RWPE2 (cell line): ENCODE measurements at regions not wholly inside any gene's neighbourhood (a gene's known extent, or its start where the extent isn't known, plus 50 kb on each side); places are given as distances from the start of the nearest gene placed in this dataset.
A peak's percentile ranks its signal among the peaks of the same experiment; 100 is the strongest.

ENCODE experiments used
- ATAC-seq: fragments of 200-7000 bp; cut with Tn5 transposase; 3 replicates; pipeline ENCODE4 v1.9.1; 2021; ENCODE audit warnings: low read depth
- DNase-seq: peaks from one replicate; pipeline ENCODE4 v3.0.0-alpha.2; 2020; ENCODE audit warnings: low spot score
- H3K27ac ChIP-seq: fragments of 450-650 bp; 2 replicates; pipeline ENCODE4 v1.5.1; 2017; ENCODE audit warnings: mild to moderate bottlenecking; ENCODE audit not compliant: poor library complexity, severe bottlenecking
- H3K27me3 ChIP-seq: fragments of 250-450 bp; sonication (Bioruptor Pico); 2 replicates; pipeline ENCODE4 v1.5.1; 2021; ENCODE audit warnings: mild to moderate bottlenecking, moderate library complexity; ENCODE audit not compliant: insufficient read depth, poor library complexity, severe bottlenecking
- H3K36me3 ChIP-seq: fragments of 250-450 bp; sonication (Bioruptor Pico); 2 replicates; pipeline ENCODE4 v1.5.1; 2020; ENCODE audit warnings: low read depth, mild to moderate bottlenecking, moderate library complexity
- H3K4me1 ChIP-seq: fragments of 250-450 bp; sonication (Bioruptor Pico); 2 replicates; pipeline ENCODE4 v1.5.1; 2021; ENCODE audit warnings: mild to moderate bottlenecking, moderate library complexity; ENCODE audit not compliant: insufficient read depth, poor library complexity, severe bottlenecking
- H3K4me3 ChIP-seq: fragments of 250-450 bp; sonication (Bioruptor Pico); 2 replicates; pipeline ENCODE4 v1.5.1; 2021; ENCODE audit warnings: mild to moderate bottlenecking, moderate library complexity; ENCODE audit not compliant: severe bottlenecking
- H3K9me3 ChIP-seq: fragments of 250-450 bp; sonication (Bioruptor Pico); 2 replicates; pipeline ENCODE4 v1.5.1; 2021; ENCODE audit warnings: mild to moderate bottlenecking, moderate library complexity; ENCODE audit not compliant: severe bottlenecking
- TF ChIP-seq, protein P1 (sequence below): fragments of 450-650 bp; IDR thresholded peaks from one replicate; pipeline ENCODE4 v1.5.1; 2017; ENCODE audit warnings: mild to moderate bottlenecking, moderate library complexity; ENCODE audit not compliant: poor library complexity, severe bottlenecking

DNA sequence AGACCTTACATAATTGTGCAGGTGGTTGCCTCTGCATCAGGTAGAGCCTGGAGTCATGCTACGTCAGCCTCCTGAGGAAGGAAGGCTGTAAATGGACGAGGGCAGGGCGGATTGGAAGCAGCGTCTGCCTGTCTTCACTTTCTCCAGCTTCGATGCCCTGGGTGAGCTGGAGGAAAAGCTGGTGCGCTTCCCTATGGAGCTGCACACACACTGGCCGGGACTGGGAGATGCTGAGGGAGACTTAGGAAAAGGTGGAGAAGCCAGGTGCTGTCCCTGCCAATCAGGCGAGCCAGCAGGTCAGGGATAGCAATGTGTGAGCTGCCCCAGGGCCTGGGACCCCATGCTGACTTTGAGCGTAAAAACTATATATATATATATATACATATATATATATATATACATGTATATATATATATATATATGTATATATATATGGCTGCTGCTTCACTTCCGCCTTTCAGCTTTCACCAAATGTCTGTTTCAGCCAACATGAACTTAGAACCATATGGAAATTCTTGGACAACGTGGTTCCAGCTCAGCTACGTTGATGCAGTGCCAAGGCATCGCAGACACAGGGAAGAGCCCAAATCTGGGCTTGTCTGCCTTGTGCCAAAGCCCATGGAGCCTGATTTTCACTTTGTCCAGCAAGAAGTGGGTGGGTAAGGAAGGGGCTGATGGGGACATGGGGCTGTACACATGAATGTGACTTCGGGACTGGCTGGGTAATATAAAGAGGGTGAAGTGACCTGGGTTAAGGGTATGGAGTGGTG lies 71.5 kb upstream of the NKD1 start:
- H3K4me1 ChIP-seq, result peaks cover 9% of the 10 kb centered on the region
- TF ChIP-seq, protein P1, sequence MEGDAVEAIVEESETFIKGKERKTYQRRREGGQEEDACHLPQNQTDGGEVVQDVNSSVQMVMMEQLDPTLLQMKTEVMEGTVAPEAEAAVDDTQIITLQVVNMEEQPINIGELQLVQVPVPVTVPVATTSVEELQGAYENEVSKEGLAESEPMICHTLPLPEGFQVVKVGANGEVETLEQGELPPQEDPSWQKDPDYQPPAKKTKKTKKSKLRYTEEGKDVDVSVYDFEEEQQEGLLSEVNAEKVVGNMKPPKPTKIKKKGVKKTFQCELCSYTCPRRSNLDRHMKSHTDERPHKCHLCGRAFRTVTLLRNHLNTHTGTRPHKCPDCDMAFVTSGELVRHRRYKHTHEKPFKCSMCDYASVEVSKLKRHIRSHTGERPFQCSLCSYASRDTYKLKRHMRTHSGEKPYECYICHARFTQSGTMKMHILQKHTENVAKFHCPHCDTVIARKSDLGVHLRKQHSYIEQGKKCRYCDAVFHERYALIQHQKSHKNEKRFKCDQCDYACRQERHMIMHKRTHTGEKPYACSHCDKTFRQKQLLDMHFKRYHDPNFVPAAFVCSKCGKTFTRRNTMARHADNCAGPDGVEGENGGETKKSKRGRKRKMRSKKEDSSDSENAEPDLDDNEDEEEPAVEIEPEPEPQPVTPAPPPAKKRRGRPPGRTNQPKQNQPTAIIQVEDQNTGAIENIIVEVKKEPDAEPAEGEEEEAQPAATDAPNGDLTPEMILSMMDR, result no peak
- H3K4me3 ChIP-seq, result no peak overlapping the region
- no peaks in the 10 kb centered on the region for H3K36me3 ChIP-seq
- no peak overlapping the region for H3K27ac ChIP-seq
- no peak for DNase-seq
- no peak for ATAC-seq
- H3K27me3 ChIP-seq, result no peaks in the 10 kb centered on the region
- no peaks in the 10 kb centered on the region for H3K9me3 ChIP-seq

DNA sequence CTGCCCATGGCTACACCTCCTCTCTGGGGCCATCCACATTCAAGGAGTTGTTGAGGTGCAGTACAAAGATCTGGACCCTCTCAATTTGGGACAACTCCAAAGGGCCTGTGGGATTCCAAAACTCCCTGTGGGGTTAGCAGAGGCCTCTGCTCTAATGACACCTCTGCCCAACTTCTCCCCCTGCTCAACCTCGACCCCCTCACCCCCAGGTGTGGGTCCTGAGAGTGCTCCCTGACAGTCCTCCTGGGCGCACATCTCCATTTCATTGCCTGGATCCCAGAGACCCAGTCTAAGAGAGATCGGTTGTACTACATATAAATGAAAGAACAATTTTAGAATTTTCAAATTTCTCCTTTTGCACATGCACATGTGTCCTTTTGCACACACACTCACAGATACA lies 73.0 kb upstream of the NKD1 start:
- Histone ChIP-seq H3K27me3 (no peaks in the 10 kb centered on the region), H3K4me3 (no peak overlapping the region), H3K36me3 (no peaks in the 10 kb centered on the region), H3K27ac (no peak overlapping the region), H3K4me1 (peaks cover 9% of the 10 kb centered on the region), H3K9me3 (no peaks in the 10 kb centered on the region)
- ATAC-seq (no peak), DNase-seq (no peak)
- TF ChIP-seq, protein P1, result no peak

DNA sequence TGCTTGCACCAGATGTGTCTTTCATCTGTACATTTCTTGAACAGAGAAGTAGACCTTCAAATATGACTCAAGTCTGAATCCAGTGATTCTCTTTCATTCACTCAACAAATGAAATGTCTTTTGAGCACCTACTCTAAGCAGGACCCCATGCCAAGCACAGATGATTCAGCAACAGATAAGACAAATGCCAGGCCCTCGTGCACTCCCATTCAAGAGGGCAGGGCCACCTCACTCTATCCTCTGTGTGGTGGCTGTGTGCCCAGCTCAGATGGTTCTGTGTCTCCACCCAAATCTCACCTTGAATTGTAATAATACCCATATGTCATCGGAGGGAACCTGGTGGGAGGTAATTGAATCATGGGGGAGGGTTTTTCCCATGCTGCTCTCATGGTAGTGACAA lies 74.1 kb upstream of the NKD1 start:
- Histone ChIP-seq H3K36me3 (no peaks in the 10 kb centered on the region), H3K4me3 (no peak overlapping the region), H3K27ac (no peak overlapping the region), H3K27me3 (no peaks in the 10 kb centered on the region), H3K4me1 (peaks cover 9% of the 10 kb centered on the region), H3K9me3 (no peaks in the 10 kb centered on the region)
- ATAC-seq (no peak), DNase-seq (no peak)
- TF ChIP-seq, protein P1, result no peak

DNA sequence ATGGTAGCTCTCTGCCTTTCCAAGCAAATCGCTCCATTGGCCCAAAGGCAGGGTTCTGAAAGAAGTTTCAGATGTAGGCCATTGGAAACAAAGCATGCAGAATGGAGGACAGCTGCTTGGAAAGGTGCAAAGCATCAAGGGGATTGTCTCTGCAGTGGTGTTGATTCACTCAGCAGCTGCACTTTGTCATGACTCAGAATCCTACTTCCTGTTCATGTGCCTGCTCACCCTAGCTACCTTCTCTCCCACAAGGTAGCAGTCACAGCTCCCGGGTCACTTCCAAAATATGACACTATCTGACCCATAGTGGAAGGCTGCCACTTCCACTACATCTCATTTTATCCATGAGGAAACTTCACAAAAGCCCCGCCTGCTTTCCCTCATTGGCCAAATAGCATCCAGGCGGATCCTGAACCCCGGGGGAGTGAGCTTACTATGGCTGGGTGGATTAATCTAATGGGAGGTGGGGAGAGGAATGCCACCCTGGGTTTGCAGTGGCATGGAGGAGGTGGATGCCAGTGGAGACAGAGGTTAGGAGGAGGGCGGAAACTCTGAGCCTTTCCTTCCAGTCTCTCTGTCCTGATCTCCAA lies 74.7 kb upstream of the NKD1 start:
- H3K4me3 ChIP-seq, result no peak overlapping the region
- H3K27me3 ChIP-seq, result no peaks in the 10 kb centered on the region
- H3K36me3 ChIP-seq, result no peaks in the 10 kb centered on the region
- TF ChIP-seq, protein P1, result no peak
- DNase-seq, result no peak
- no peak overlapping the region for H3K27ac ChIP-seq
- peak; percentile 80 for ATAC-seq
- no peaks in the 10 kb centered on the region for H3K9me3 ChIP-seq
- peaks cover 9% of the 10 kb centered on the region for H3K4me1 ChIP-seq

DNA sequence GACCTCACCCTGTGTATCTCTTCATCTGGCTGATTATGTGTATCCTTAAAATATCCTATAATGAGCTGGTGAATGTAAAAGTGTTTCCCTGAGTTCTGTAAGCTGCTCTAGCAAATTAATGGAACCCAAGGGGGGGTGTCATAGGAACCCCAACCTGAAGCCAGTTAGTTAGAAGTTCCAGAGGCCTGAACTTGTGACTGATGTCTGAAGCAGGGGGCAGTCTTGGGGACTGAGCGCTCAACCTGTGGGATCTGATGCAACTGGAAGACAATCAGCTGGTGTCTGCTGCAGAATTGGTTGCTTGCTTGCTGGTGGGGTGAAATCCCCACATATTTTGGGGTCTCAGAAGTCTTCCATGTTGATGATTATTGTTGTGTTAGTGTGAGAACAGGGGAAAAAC lies 75.7 kb upstream of the NKD1 start:
- Histone ChIP-seq H3K4me1 (peaks cover 9% of the 10 kb centered on the region), H3K27me3 (no peaks in the 10 kb centered on the region), H3K27ac (no peak overlapping the region), H3K9me3 (no peaks in the 10 kb centered on the region), H3K4me3 (no peak overlapping the region), H3K36me3 (no peaks in the 10 kb centered on the region)
- ATAC-seq, result no peak
- no peak for DNase-seq
- TF ChIP-seq, protein P1, result no peak
